ENCODE measurements at regions not wholly inside any gene's neighbourhood (a gene's known extent, or its start where the extent isn't known, plus 50 kb on each side); places are given as distances from the start of the nearest gene placed in this dataset.

DNA sequence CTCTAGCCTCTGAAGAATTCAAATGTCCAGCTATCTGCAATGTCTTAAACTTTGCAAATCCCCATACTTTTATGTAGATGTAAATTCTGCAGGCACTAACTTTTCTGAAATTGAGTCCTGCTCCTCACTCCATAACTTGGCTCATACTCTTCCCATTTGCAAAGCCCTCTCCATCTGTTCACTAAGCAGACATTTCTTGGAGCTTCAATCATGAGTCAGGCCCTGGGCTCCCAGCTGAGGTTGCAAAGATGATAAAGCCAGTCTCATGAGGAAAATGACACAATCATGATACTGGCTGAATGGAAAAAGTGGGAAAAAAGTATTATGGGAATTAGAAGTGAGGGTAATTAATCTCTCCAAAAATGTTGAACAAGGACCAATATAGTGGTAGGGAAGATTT, 507.6 kb downstream of the NR2F2 start:
- Histone ChIP-seq H3K27me3 (ENCODE audit: insufficient read depth, low read length, poor library complexity) (no peaks in the 10 kb centered on the region), H3K27ac (ENCODE audit: low read length) (no peak overlapping the region), H3K4me2 (ENCODE audit: insufficient read depth, low read length) (no peak overlapping the region), H2AFZ (ENCODE audit: low read depth, low read length) (no peak overlapping the region), H3K36me3 (ENCODE audit: insufficient read depth, low read length) (no peaks in the 10 kb centered on the region), H3K79me2 (ENCODE audit: insufficient read depth, low read length) (no peaks in the 10 kb centered on the region), H3K9me3 (ENCODE audit: insufficient read depth, low read length, severe bottlenecking) (no peaks in the 10 kb centered on the region), H3K9ac (ENCODE audit: low read depth, low read length) (no peak overlapping the region), H3K4me1 (ENCODE audit: insufficient read depth, low read length) (no peaks in the 10 kb centered on the region), H3K4me3 (ENCODE audit: low read depth in 1 of 2, low read length in 2 of 2) (no peak overlapping the region), H4K20me1 (ENCODE audit: insufficient read depth, low read length) (no peaks in the 10 kb centered on the region)
- no peak for ATAC-seq (ENCODE audit: insufficient read depth, low read depth)
- no peak for DNase-seq
- no peak for TF ChIP-seq EZH2 (IDR thresholded peaks at IDR 0.05; ENCODE audit: borderline replicate concordance, low read depth, low read length, severe bottlenecking)
- TF ChIP-seq, protein P1, sequence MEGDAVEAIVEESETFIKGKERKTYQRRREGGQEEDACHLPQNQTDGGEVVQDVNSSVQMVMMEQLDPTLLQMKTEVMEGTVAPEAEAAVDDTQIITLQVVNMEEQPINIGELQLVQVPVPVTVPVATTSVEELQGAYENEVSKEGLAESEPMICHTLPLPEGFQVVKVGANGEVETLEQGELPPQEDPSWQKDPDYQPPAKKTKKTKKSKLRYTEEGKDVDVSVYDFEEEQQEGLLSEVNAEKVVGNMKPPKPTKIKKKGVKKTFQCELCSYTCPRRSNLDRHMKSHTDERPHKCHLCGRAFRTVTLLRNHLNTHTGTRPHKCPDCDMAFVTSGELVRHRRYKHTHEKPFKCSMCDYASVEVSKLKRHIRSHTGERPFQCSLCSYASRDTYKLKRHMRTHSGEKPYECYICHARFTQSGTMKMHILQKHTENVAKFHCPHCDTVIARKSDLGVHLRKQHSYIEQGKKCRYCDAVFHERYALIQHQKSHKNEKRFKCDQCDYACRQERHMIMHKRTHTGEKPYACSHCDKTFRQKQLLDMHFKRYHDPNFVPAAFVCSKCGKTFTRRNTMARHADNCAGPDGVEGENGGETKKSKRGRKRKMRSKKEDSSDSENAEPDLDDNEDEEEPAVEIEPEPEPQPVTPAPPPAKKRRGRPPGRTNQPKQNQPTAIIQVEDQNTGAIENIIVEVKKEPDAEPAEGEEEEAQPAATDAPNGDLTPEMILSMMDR (IDR thresholded peaks at IDR 0.05; ENCODE audit: borderline replicate concordance, extremely low read depth, low read length, poor library complexity, severe bottlenecking), result no peak

DNA sequence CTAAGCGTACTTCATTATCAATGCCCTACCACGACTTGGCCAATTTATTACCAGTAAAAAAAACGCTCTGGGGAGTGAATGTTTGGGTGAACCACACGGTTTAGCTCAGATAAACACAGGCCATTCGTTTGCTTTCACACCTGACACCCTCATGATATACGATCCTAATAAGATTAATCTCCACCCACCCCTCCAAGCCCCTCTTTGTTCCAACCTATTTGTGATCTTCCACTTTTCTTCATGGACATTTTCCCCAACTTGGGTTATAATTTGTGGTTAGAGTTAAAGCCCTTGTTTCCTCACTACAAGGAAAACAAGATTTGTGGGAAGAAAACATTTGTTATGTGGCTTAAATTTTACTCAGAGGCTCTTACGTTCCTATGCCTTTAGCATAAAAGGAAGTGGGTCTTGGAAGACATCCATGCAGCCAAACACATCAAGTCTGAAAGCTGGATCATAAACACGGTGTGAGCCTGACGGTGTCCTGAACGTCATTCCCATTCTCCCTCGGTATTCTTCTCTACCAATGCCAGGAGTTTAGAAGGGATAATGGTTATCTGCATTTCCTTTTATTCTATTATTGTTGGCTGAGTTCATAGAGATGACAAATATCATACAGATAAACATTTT, 518.9 kb downstream of the NR2F2 start:
- H3K9ac ChIP-seq (ENCODE audit: low read depth, low read length), result no peak overlapping the region
- H3K4me1 ChIP-seq (ENCODE audit: insufficient read depth, low read length), result no peaks in the 10 kb centered on the region
- no peak overlapping the region for H3K4me2 ChIP-seq (ENCODE audit: insufficient read depth, low read length)
- H3K9me3 ChIP-seq (ENCODE audit: insufficient read depth, low read length, severe bottlenecking), result no peaks in the 10 kb centered on the region
- no peaks in the 10 kb centered on the region for H3K36me3 ChIP-seq (ENCODE audit: insufficient read depth, low read length)
- TF ChIP-seq, protein P1 (IDR thresholded peaks at IDR 0.05; ENCODE audit: borderline replicate concordance, extremely low read depth, low read length, poor library complexity, severe bottlenecking), result no peak
- no peak for TF ChIP-seq EZH2 (IDR thresholded peaks at IDR 0.05; ENCODE audit: borderline replicate concordance, low read depth, low read length, severe bottlenecking)
- no peaks in the 10 kb centered on the region for H3K27me3 ChIP-seq (ENCODE audit: insufficient read depth, low read length, poor library complexity)
- H4K20me1 ChIP-seq (ENCODE audit: insufficient read depth, low read length), result no peaks in the 10 kb centered on the region
- H3K79me2 ChIP-seq (ENCODE audit: insufficient read depth, low read length), result no peaks in the 10 kb centered on the region
- H3K27ac ChIP-seq (ENCODE audit: low read length), result no peak overlapping the region
- no peak overlapping the region for H2AFZ ChIP-seq (ENCODE audit: low read depth, low read length)
- ATAC-seq (ENCODE audit: insufficient read depth, low read depth) (no peak), DNase-seq (no peak)
- no peak overlapping the region for H3K4me3 ChIP-seq (ENCODE audit: low read depth in 1 of 2, low read length in 2 of 2)

DNA sequence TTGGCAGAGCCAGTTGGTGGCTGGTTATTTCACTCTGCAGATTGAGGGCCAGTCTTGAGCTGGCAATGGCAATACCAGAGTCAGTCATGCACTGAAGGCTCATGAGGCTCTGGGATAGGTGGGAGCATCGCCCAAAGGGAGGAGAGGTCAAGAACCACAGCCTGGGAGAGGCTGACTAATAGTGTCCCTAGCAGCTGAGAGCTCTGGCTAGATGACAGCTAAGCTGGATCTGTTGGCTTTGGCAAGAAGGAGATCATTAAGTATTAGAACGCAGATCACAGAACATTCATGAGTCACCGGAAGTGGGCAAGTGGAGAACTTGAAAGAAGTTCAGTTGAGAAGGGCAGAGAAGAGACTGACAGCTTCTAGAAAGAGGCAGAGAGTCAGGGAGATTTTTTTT, 521.1 kb downstream of the NR2F2 start:
- TF ChIP-seq, protein P1 (IDR thresholded peaks at IDR 0.05; ENCODE audit: borderline replicate concordance, extremely low read depth, low read length, poor library complexity, severe bottlenecking), result no peak
- no peak for TF ChIP-seq EZH2 (IDR thresholded peaks at IDR 0.05; ENCODE audit: borderline replicate concordance, low read depth, low read length, severe bottlenecking)
- H3K27me3 ChIP-seq (ENCODE audit: insufficient read depth, low read length, poor library complexity), result no peaks in the 10 kb centered on the region
- H3K27ac ChIP-seq (ENCODE audit: low read length), result no peak overlapping the region
- H3K36me3 ChIP-seq (ENCODE audit: insufficient read depth, low read length), result no peaks in the 10 kb centered on the region
- H4K20me1 ChIP-seq (ENCODE audit: insufficient read depth, low read length), result no peaks in the 10 kb centered on the region
- ATAC-seq (ENCODE audit: insufficient read depth, low read depth) (no peak), DNase-seq (no peak)
- H3K4me2 ChIP-seq (ENCODE audit: insufficient read depth, low read length), result no peak overlapping the region
- H3K9ac ChIP-seq (ENCODE audit: low read depth, low read length), result no peak overlapping the region
- no peaks in the 10 kb centered on the region for H3K4me1 ChIP-seq (ENCODE audit: insufficient read depth, low read length)
- H3K4me3 ChIP-seq (ENCODE audit: low read depth in 1 of 2, low read length in 2 of 2), result no peak overlapping the region
- no peak overlapping the region for H2AFZ ChIP-seq (ENCODE audit: low read depth, low read length)
- H3K9me3 ChIP-seq (ENCODE audit: insufficient read depth, low read length, severe bottlenecking), result no peaks in the 10 kb centered on the region
- H3K79me2 ChIP-seq (ENCODE audit: insufficient read depth, low read length), result no peaks in the 10 kb centered on the region
